ENCODE measurements at regions not wholly inside any gene's neighbourhood (a gene's known extent, or its start where the extent isn't known, plus 50 kb on each side); places are given as distances from the start of the nearest gene placed in this dataset.

DNA sequence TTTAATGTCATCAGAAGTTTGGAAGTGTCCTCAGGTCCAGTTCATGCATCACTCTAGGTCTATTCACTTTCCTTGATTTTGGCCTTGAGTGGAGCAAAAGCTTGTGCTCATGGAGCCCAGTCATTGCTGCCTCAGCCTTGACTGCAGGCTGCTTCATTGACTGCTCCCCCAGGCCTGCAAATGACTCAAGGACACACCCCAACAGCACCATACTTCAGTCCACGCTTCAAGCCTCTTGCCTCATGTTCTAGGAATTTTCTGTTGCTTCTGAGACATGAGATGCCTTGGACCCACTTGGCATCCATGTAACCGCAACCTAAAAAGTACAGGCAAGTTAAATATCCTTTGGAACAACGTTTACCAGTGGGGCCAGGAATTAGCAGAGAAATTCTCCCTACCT is 193.7 kb downstream of the PIK3R1 start:
- TF ChIP-seq CTCF (conservative IDR thresholded peaks at IDR 0.05 in 1 of 2, IDR thresholded peaks at IDR 0.05 in 1 of 2; ENCODE audit: extremely low read depth in 1 of 2, insufficient read depth in 1 of 2, low read depth in 1 of 2, low read length in 2 of 2): no peak
- no peak for TF ChIP-seq EZH2 (IDR thresholded peaks at IDR 0.05; ENCODE audit: borderline replicate concordance, low read length)
